CD4-positive, CD25-positive, alpha-beta regulatory T cell (primary cell): ENCODE measurements at regions not wholly inside any gene's neighbourhood (a gene's known extent, or its start where the extent isn't known, plus 50 kb on each side); places are given as distances from the start of the nearest gene placed in this dataset.

Experiments
- ATAC-seq, 2 donors: fragments of 150-1000 bp; cut with Tn5 transposase; one replicate each; pipeline ENCODE4 v1.10.0; 2021; ENCODE audit warnings: low read depth in 2 of 2, moderate number of reproducible peaks in 2 of 2, moderate library complexity in 1 of 2
- DNase-seq, 3 donors: peaks; one replicate each; pipeline versions ENCODE4 v3.0.0 to v3.0.0-alpha.2; 2012 to 2022; ENCODE audit warnings: mixed read lengths in 1 of 3
- H3K27ac ChIP-seq: one replicate; pipeline ENCODE4 v1.7.0; 2013; ENCODE audit warnings: mild to moderate bottlenecking, low read length; ENCODE audit not compliant: insufficient read depth, poor library complexity, severe bottlenecking
- H3K27me3 ChIP-seq: one replicate; pipeline ENCODE4 v1.7.0; 2013; ENCODE audit warnings: low read length; ENCODE audit not compliant: control insufficient read depth, insufficient read depth
- H3K36me3 ChIP-seq: one replicate; pipeline ENCODE4 v1.7.0; 2013; ENCODE audit warnings: mild to moderate bottlenecking, low read length, moderate library complexity; ENCODE audit not compliant: control insufficient read depth, insufficient read depth
- H3K4me1 ChIP-seq: 2 replicates; pipeline ENCODE4 v1.7.0; 2013; ENCODE audit warnings: mild to moderate bottlenecking, low read length; ENCODE audit not compliant: insufficient read depth, control insufficient read depth, poor library complexity, severe bottlenecking
- H3K4me3 ChIP-seq: one replicate; pipeline ENCODE4 v1.7.0; 2013; ENCODE audit warnings: low read depth, mild to moderate bottlenecking, low read length, moderate library complexity
- H3K9me3 ChIP-seq, 2 experiments: 1 replicate in 1 of 2; 2 replicates in 1 of 2; pipeline ENCODE4 v1.7.0; 2013; ENCODE audit warnings: low read length in 2 of 2, mild to moderate bottlenecking in 1 of 2, moderate library complexity in 1 of 2; ENCODE audit not compliant: control insufficient read depth in 2 of 2
- H3K27ac Mint-ChIP-seq, 3 donors: one replicate each; pipeline ENCODE4 v1.8.0; 2020 to 2022; ENCODE audit warnings: mild to moderate bottlenecking in 3 of 3, mixed read lengths in 3 of 3, moderate library complexity in 2 of 3
- H3K27me3 Mint-ChIP-seq: one replicate; pipeline ENCODE4 v1.8.0; 2022; ENCODE audit warnings: mild to moderate bottlenecking, mixed read lengths
- H3K36me3 Mint-ChIP-seq: one replicate; pipeline ENCODE4 v1.8.0; 2020; ENCODE audit warnings: mixed read lengths
- H3K4me1 Mint-ChIP-seq, 4 donors: one replicate each; pipeline ENCODE4 v1.8.0; 2020 to 2022; ENCODE audit warnings: mixed read lengths in 4 of 4, mild to moderate bottlenecking in 1 of 4
- H3K4me3 Mint-ChIP-seq, 4 donors: one replicate each; pipeline ENCODE4 v1.8.0; 2020 to 2022; ENCODE audit warnings: mild to moderate bottlenecking in 4 of 4, mixed read lengths in 4 of 4, moderate library complexity in 3 of 4
- H3K9me3 Mint-ChIP-seq, 7 donors: one replicate each; pipeline ENCODE4 v1.8.0; 2020 to 2022; ENCODE audit warnings: mixed read lengths in 7 of 7, mild to moderate bottlenecking in 3 of 7, moderate library complexity in 2 of 7

DNA sequence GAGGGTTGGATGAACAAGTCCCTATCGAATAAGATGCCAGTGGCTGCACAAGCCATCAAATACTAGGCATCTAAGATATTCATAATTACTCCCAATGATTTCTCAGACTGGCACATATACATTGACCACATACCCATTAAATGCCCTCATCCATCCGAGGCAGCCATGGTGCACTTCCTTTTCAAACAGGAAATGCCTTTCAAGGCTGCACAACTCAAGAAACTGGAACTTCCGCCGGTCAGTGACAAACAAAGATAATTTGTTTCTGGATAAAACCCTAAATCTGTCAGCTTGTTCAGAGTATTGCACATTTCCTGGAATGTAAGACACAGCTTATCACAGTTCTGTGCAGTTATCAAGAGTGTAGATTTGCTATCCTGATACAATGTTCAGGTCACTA is 203.7 kb downstream of the RMST start:
- H3K27ac Mint-ChIP-seq = no peak overlapping the region
- DNase-seq (no peak), ATAC-seq (no peak)
- Histone ChIP-seq H3K9me3 (no peaks in the 10 kb centered on the region), H3K27me3 (no peaks in the 10 kb centered on the region), H3K36me3 (no peaks in the 10 kb centered on the region), H3K4me1 (no peaks in the 10 kb centered on the region), H3K27ac (no peak overlapping the region), H3K4me3 (no peak overlapping the region)
- H3K27me3 Mint-ChIP-seq = no peaks in the 10 kb centered on the region
- no peaks in the 10 kb centered on the region for H3K36me3 Mint-ChIP-seq
- H3K4me3 Mint-ChIP-seq = no peak overlapping the region
- H3K9me3 Mint-ChIP-seq = peaks cover 0 to 11% (median 4%) of the 10 kb centered on the region in 7 donors
- no peaks in the 10 kb centered on the region for H3K4me1 Mint-ChIP-seq

DNA sequence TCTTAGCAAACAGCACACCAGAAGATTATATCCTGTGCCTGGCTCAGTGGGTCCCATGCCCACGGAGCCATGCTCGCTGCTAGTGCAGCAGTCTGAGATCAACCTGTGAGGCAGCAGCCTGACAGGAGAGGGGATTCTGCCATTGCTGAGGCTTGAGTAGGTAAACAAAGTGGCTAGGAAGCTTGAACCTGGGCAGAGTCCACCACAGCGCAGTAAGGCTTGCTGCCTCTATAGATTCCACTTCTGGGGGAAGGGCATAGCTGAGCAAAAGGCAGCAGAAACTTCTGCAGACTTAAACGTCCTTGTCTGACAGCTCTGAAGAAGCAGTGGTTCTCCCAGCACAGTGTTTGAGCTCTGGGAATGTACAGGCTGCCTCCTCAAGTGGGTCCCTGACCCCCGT is 210.3 kb downstream of the RMST start:
- H3K36me3 ChIP-seq = no peaks in the 10 kb centered on the region
- no peaks in the 10 kb centered on the region for H3K27me3 ChIP-seq
- Mint-ChIP-seq H3K9me3 (peaks cover 5 to 24% (median 7%) of the 10 kb centered on the region in 7 donors), H3K27me3 (no peaks in the 10 kb centered on the region), H3K27ac (no peak overlapping the region), H3K4me3 (no peak overlapping the region), H3K4me1 (no peaks in the 10 kb centered on the region), H3K36me3 (no peaks in the 10 kb centered on the region)
- ATAC-seq (no peak), DNase-seq (no peak)
- no peaks in the 10 kb centered on the region for H3K9me3 ChIP-seq
- no peak overlapping the region for H3K27ac ChIP-seq
- H3K4me3 ChIP-seq = no peak overlapping the region
- H3K4me1 ChIP-seq = no peaks in the 10 kb centered on the region

DNA sequence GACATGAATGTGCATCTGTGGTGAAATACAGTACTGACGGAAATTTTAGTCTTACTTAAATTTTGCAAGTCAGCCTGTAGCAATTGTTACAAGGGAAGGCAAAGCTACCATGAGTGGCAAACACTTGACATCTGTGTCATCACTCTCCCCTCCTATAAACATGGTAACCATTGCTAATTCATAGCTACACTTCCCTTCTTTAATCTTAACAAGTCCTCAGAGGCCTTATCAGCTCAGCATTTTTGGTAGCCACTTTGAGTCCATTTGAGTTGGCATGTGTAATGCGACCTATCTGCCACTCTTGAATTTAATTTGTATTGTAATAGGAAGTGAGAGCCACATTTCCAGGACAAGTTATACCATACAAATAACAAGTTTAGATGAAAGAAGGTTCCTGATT is 218.1 kb downstream of the RMST start:
- no peak for DNase-seq
- H3K27me3 ChIP-seq = no peaks in the 10 kb centered on the region
- H3K27me3 Mint-ChIP-seq = no peaks in the 10 kb centered on the region
- no peak overlapping the region for H3K4me3 Mint-ChIP-seq
- H3K36me3 ChIP-seq = no peaks in the 10 kb centered on the region
- H3K4me1 ChIP-seq = no peaks in the 10 kb centered on the region
- H3K36me3 Mint-ChIP-seq = no peaks in the 10 kb centered on the region
- no peaks in the 10 kb centered on the region for H3K9me3 ChIP-seq
- H3K27ac ChIP-seq = no peak overlapping the region
- H3K27ac Mint-ChIP-seq = no peak overlapping the region
- no peak overlapping the region for H3K4me3 ChIP-seq
- no peaks in the 10 kb centered on the region for H3K4me1 Mint-ChIP-seq
- peaks cover 1 to 8% (median 4%) of the 10 kb centered on the region in 7 donors for H3K9me3 Mint-ChIP-seq
- no peak for ATAC-seq

DNA sequence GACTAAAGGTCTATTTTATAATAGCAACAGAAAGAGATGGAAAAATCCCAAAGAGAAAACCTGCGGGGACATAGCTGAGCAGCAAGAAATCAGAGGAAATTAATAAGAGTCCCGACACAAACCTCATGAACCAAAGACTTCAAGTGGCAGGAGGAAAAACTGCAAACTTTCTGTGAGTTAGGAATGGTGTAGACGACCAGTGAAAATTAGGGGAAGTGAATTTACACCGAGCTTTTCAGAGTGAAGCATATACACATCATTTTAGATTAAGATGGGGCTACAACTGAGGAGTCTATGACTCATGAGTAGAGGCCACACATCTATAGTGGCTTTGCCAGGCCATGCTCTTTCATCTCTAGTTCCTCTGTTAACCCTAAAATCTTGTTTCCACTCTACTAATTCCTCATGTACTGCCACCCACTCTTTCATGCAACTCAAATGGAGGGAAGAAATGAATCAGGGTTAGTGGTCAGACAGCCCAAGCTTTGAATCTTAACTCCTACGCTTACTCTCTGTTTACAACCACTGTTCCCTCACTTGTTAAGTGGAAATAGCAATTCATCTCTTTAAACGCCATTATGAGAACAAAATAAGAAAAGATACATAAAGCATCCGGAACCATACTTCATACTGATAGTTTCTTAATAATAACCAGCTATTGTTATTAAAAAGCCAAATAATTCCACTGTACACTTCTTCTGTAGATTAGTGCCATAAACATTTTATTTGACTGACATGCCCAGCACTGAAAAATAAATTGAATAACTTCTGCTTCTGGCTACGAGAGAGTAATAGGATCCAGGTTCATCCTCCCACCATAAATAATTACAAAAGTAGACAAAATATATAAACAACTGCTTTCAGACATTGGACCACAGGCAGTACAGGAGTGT is 219.3 kb downstream of the RMST start:
- Histone ChIP-seq H3K27me3 (no peaks in the 10 kb centered on the region), H3K4me3 (no peak overlapping the region), H3K9me3 (no peaks in the 10 kb centered on the region), H3K27ac (no peak overlapping the region), H3K36me3 (no peaks in the 10 kb centered on the region), H3K4me1 (no peaks in the 10 kb centered on the region)
- H3K27me3 Mint-ChIP-seq = no peaks in the 10 kb centered on the region
- H3K4me3 Mint-ChIP-seq = no peak overlapping the region
- H3K4me1 Mint-ChIP-seq = no peaks in the 10 kb centered on the region
- no peak for ATAC-seq
- peaks cover 0 to 6% (median 4%) of the 10 kb centered on the region in 7 donors for H3K9me3 Mint-ChIP-seq
- no peak overlapping the region for H3K27ac Mint-ChIP-seq
- no peaks in the 10 kb centered on the region for H3K36me3 Mint-ChIP-seq
- DNase-seq = no peak

DNA sequence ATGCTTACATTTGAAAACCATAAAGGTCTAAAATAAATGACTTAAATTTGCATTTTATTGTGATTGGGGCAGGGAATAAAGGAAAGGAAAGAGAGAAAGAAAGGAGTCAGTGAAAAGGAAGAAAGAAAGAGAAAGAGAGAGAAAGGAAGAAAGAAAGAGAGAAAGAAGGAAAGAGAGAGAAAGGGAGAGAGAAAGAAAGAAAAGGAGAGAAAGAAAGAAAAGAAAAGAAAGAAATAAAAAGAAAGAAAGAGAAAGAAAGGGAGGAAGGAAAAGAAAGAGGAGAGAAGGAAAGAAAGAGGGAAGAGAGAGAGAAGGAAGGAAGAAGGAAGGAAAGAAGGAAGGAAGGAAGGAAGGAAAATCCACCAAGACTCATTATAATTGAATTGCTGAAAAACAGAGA is 222.8 kb downstream of the RMST start:
- Mint-ChIP-seq H3K4me1 (no peaks in the 10 kb centered on the region), H3K27me3 (no peaks in the 10 kb centered on the region), H3K36me3 (no peaks in the 10 kb centered on the region), H3K4me3 (no peak overlapping the region), H3K9me3 (peaks cover 0 to 7% (median 3%) of the 10 kb centered on the region in 7 donors), H3K27ac (no peak overlapping the region)
- no peak overlapping the region for H3K27ac ChIP-seq
- H3K9me3 ChIP-seq = no peaks in the 10 kb centered on the region
- DNase-seq (no peak), ATAC-seq (no peak)
- no peaks in the 10 kb centered on the region for H3K36me3 ChIP-seq
- H3K27me3 ChIP-seq = no peaks in the 10 kb centered on the region
- H3K4me3 ChIP-seq = no peak overlapping the region
- H3K4me1 ChIP-seq = no peaks in the 10 kb centered on the region

DNA sequence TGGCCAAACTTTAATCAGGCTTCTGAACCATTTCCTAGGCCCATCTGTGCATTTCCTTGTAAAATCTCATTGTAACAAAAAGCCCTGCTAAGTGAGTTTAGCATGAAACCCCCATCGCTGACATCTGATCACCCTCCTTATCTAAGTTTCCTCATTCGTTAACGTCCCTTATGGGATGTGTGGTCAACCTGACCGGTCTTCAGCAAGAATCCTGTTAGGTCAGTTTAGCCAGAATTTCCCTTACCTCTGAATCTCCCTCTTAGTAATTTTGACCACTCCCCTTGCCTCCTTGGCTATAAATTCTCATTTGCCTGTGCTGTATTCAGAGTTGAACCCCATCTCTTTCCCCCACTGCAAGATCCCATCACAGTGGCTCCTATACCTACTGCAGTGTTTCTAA is 239.3 kb downstream of the RMST start:
- H3K27ac ChIP-seq = no peak overlapping the region
- no peaks in the 10 kb centered on the region for H3K27me3 Mint-ChIP-seq
- ATAC-seq = no peak
- H3K27ac Mint-ChIP-seq = no peak overlapping the region
- H3K4me3 ChIP-seq = no peak overlapping the region
- no peak overlapping the region for H3K4me3 Mint-ChIP-seq
- H3K36me3 ChIP-seq = no peaks in the 10 kb centered on the region
- H3K4me1 Mint-ChIP-seq = no peaks in the 10 kb centered on the region
- H3K9me3 Mint-ChIP-seq = peaks cover 0 to 13% (median 4%) of the 10 kb centered on the region in 7 donors
- H3K36me3 Mint-ChIP-seq = no peaks in the 10 kb centered on the region
- no peaks in the 10 kb centered on the region for H3K27me3 ChIP-seq
- H3K4me1 ChIP-seq = no peaks in the 10 kb centered on the region
- DNase-seq = no peak
- H3K9me3 ChIP-seq = no peaks in the 10 kb centered on the region

DNA sequence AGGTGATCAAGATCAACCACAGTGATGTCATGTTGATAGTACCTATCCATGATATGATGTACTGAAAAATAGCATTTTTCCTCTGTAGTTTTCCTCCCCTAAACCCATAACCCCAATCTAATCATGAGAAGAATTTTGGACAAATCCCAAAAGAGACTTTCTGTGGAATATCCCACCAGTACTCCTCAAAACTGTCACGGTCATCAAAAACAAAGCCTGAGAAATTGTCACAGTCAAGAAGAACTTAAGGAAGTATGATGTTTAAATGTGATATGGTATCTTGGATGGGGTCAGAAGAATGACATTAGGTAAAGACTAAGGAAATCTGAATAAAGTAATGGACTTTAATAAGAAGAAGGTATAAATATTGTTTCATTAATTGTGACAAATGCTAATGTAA is 248.8 kb downstream of the RMST start:
- Mint-ChIP-seq H3K4me1 (no peaks in the 10 kb centered on the region), H3K27me3 (no peaks in the 10 kb centered on the region)

DNA sequence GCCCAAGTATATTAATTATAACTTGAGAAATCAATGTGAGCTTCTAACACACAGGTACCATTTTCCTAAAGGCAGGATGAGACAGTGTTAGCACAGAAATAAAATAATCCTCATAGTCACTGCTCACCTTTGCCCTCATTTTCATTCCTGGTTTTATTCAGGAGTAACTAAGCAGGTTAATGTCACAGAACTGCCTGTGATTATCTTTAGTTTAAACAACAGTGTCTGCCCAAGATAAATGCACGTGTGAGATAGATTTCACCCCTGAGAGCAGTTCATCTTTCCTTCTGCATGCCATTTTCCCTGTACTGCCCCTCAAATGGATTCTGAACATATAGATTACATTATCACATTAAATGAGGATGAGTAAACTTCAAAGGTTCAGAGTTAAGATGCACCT is 250.7 kb downstream of the RMST start:
- no peaks in the 10 kb centered on the region for H3K4me1 Mint-ChIP-seq
- no peaks in the 10 kb centered on the region for H3K9me3 ChIP-seq
- H3K36me3 Mint-ChIP-seq = no peaks in the 10 kb centered on the region
- DNase-seq = no peak
- no peak for ATAC-seq
- no peak overlapping the region for H3K4me3 ChIP-seq
- H3K9me3 Mint-ChIP-seq = peaks cover 0 to 4% (median 2%) of the 10 kb centered on the region in 7 donors
- no peak overlapping the region for H3K27ac ChIP-seq
- no peak overlapping the region for H3K4me3 Mint-ChIP-seq
- H3K27ac Mint-ChIP-seq = no peak overlapping the region
- H3K27me3 ChIP-seq = no peaks in the 10 kb centered on the region
- no peaks in the 10 kb centered on the region for H3K4me1 ChIP-seq
- H3K36me3 ChIP-seq = no peaks in the 10 kb centered on the region
- no peaks in the 10 kb centered on the region for H3K27me3 Mint-ChIP-seq

More for the DNA sequence above, 248.8 kb downstream of the RMST start:
- DNase-seq = no peak
- no peak overlapping the region for H3K27ac ChIP-seq
- no peaks in the 10 kb centered on the region for H3K36me3 Mint-ChIP-seq
- no peaks in the 10 kb centered on the region for H3K4me1 ChIP-seq
- H3K27ac Mint-ChIP-seq = no peak overlapping the region
- no peak for ATAC-seq
- H3K4me3 ChIP-seq = no peak overlapping the region
- H3K27me3 ChIP-seq = no peaks in the 10 kb centered on the region
- H3K36me3 ChIP-seq = no peaks in the 10 kb centered on the region
- no peak overlapping the region for H3K4me3 Mint-ChIP-seq
- no peaks in the 10 kb centered on the region for H3K9me3 ChIP-seq
- H3K9me3 Mint-ChIP-seq = peaks cover 0 to 4% (median 2%) of the 10 kb centered on the region in 7 donors
